Neuronal stem cell (in vitro differentiated cells): ENCODE measurements at regions not wholly inside any gene's neighbourhood (a gene's known extent, or its start where the extent isn't known, plus 50 kb on each side); places are given as distances from the start of the nearest gene placed in this dataset.

Experiments used
- DNase-seq: peaks from one replicate; pipeline ENCODE4 v3.0.0-alpha.2; 2013; ENCODE audit warnings: low spot score
- H2AFZ ChIP-seq: one replicate; pipeline ENCODE4 v1.6.1; 2013; ENCODE audit warnings: mild to moderate bottlenecking, low read length, inconsistent platforms
- H2AK5ac ChIP-seq: 2 replicates; pipeline ENCODE4 v1.6.1; 2013; ENCODE audit warnings: low read depth, mild to moderate bottlenecking, inconsistent platforms, low read length, moderate library complexity, mixed read lengths
- H2BK120ac ChIP-seq: 2 replicates; pipeline ENCODE4 v1.6.1; 2013; ENCODE audit warnings: low read depth, mild to moderate bottlenecking, inconsistent platforms, low read length, moderate library complexity, mixed read lengths
- H2BK12ac ChIP-seq: one replicate; pipeline ENCODE4 v1.6.1; 2013; ENCODE audit warnings: low read length, inconsistent platforms
- H2BK15ac ChIP-seq: 2 replicates; pipeline ENCODE4 v1.6.1; 2013; ENCODE audit warnings: mild to moderate bottlenecking, low read length, inconsistent platforms, mixed read lengths
- H2BK5ac ChIP-seq: one replicate; pipeline ENCODE4 v1.6.1; 2013; ENCODE audit warnings: inconsistent platforms, mild to moderate bottlenecking, low read length, moderate library complexity
- H3K14ac ChIP-seq: one replicate; pipeline ENCODE4 v1.6.1; 2013; ENCODE audit warnings: low read length, inconsistent platforms
- H3K18ac ChIP-seq: 2 replicates; pipeline ENCODE4 v1.6.1; 2013; ENCODE audit warnings: low read length, inconsistent platforms
- H3K23ac ChIP-seq: 2 replicates; pipeline ENCODE4 v1.6.1; 2013; ENCODE audit warnings: low read depth, mild to moderate bottlenecking, mixed read lengths, low read length, inconsistent platforms; ENCODE audit not compliant: poor library complexity
- H3K27ac ChIP-seq: replicated peaks from 3 replicates; pipeline ENCODE4 v1.5.1; 2013; ENCODE audit warnings: low read length, inconsistent platforms
- H3K27me3 ChIP-seq, 3 experiments: 2 replicates each; pipeline ENCODE4 v1.6.1; 2013; ENCODE audit warnings: low read length in 3 of 3, mild to moderate bottlenecking in 2 of 3, inconsistent platforms in 1 of 3, low read depth in 1 of 3, mixed read lengths in 1 of 3, moderate library complexity in 1 of 3; ENCODE audit not compliant: control insufficient read depth in 3 of 3, insufficient read depth in 3 of 3
- H3K36me3 ChIP-seq, 2 donors: replicated peaks in 1 of 2; 2 replicates each; pipeline ENCODE4 v1.6.1; 2013; ENCODE audit warnings: low read length in 2 of 2; ENCODE audit not compliant: control insufficient read depth in 2 of 2, insufficient read depth in 2 of 2
- H3K4ac ChIP-seq: 2 replicates; pipeline ENCODE4 v1.6.1; 2013; ENCODE audit warnings: inconsistent platforms, mild to moderate bottlenecking, low read length, moderate library complexity
- H3K4me1 ChIP-seq, 2 donors: 1 replicate in 1 of 2; 2 replicates in 1 of 2; pipeline ENCODE4 v1.6.1; 2013; ENCODE audit warnings: low read length in 2 of 2, low read depth in 1 of 2; ENCODE audit not compliant: control insufficient read depth in 2 of 2, insufficient read depth in 1 of 2
- H3K4me2 ChIP-seq: one replicate; pipeline ENCODE4 v1.6.1; 2013; ENCODE audit warnings: mild to moderate bottlenecking, low read length, inconsistent platforms; ENCODE audit not compliant: insufficient read depth, poor library complexity, severe bottlenecking
- H3K4me3 ChIP-seq, 2 donors: 2 replicates each; pipeline ENCODE4 v1.5.1; 2013; ENCODE audit warnings: low read length in 2 of 2, mild to moderate bottlenecking in 2 of 2, inconsistent platforms in 1 of 2, moderate library complexity in 1 of 2
- H3K79me1 ChIP-seq: one replicate; pipeline ENCODE4 v1.6.1; 2013; ENCODE audit warnings: low read depth, mild to moderate bottlenecking, inconsistent platforms, low read length, moderate library complexity
- H3K9ac ChIP-seq: one replicate; pipeline ENCODE4 v1.6.1; 2013; ENCODE audit warnings: mild to moderate bottlenecking, low read depth, low read length, inconsistent platforms; ENCODE audit not compliant: poor library complexity
- H3K9me3 ChIP-seq, 2 donors: replicated peaks in 1 of 2; 2 replicates each; pipeline versions ENCODE3 to v1.6.1; 2013; ENCODE audit warnings: low read length in 2 of 2, mild to moderate bottlenecking in 2 of 2, inconsistent platforms in 1 of 2, low read depth in 1 of 2, mixed read lengths in 1 of 2, moderate library complexity in 1 of 2; ENCODE audit not compliant: control insufficient read depth in 2 of 2, insufficient read depth in 1 of 2
- H4K8ac ChIP-seq: one replicate; pipeline ENCODE4 v1.6.1; 2013; ENCODE audit warnings: low read depth, mild to moderate bottlenecking, inconsistent platforms, low read length, moderate library complexity
- H4K91ac ChIP-seq: one replicate; pipeline ENCODE4 v1.6.1; 2013; ENCODE audit warnings: low read length, low read depth, mild to moderate bottlenecking, inconsistent platforms; ENCODE audit not compliant: poor library complexity
- WGBS, 2 donors: extraction: QIAGEN DNeasy Blood & Tissue Kit; methylation state at CpG; one replicate each; pipeline ENCODE4 v1.1.7; 2013; ENCODE audit warnings: missing lambda C conversion rate in 2 of 2, mixed read lengths in 1 of 2; ENCODE audit not compliant: insufficient read length in 2 of 2, insufficient replicate concordance in 1 of 2; ENCODE audit errors: extremely low coverage in 2 of 2; 5-methylcytosine and 5-hydroxymethylcytosine counted together

DNA sequence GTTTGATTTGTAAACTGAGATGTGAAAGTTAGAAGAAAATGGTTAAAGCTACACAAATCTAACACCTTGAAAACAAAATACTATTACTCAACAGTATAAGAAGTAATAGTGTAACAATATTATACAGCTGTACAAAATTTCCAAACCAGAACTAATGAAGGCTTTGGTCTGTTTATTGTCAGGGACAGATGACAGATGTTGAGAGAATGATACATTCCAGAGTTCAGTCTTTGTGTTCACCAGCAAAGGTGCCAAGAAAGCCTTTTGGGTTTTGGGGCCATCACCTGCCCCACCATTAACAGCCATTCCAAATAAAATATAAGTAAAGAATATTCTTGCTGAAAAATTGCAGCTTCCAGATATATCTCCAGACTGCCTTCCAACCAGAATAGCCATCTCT, 439.3 kb downstream of the PCDH20 start:
- Histone ChIP-seq H2AFZ (no peak overlapping the region), H2BK15ac (no peak overlapping the region), H4K8ac (no peak overlapping the region), H3K9me3 (peaks cover 0 to 5% of the 10 kb centered on the region in 2 donors), H3K18ac (no peak overlapping the region), H3K36me3 (no peaks in the 10 kb centered on the region), H3K4me1 (no peaks in the 10 kb centered on the region), H3K4ac (no peak overlapping the region), H3K14ac (no peak overlapping the region), H2BK5ac (no peak overlapping the region), H3K27ac (no peak overlapping the region), H4K91ac (no peak overlapping the region), H2AK5ac (no peak overlapping the region), H2BK120ac (no peak overlapping the region), H3K4me3 (no peak overlapping the region), H3K23ac (no peak overlapping the region), H3K9ac (no peak overlapping the region), H3K27me3 (no peaks in the 10 kb centered on the region), H2BK12ac (no peak overlapping the region), H3K4me2 (no peak overlapping the region), H3K79me1 (no peaks in the 10 kb centered on the region)
- no peak for DNase-seq

DNA sequence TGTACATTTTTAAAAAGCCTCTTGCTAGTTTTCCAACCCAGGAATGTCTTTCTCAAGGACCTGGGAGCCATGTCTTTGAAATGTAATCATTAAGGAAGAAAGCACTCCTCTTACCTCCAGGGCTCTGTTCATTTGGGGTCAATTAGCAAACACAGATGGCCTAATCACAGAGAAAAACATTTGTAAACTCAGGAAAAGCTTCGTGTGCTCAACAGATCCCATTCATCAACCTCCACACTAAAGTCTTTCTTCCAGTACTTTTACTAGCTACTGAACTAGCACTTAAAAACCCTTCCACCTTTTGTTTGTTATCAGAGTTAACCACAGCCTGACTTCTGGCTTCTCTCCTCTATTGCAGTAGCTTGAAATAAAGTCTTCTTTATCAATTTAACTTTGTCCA, 441.4 kb downstream of the PCDH20 start:
- Histone ChIP-seq H2BK120ac (no peak overlapping the region), H3K9ac (no peak overlapping the region), H3K4me3 (no peak overlapping the region), H3K23ac (no peak overlapping the region), H3K36me3 (no peaks in the 10 kb centered on the region), H3K9me3 (peaks cover 0 to 5% of the 10 kb centered on the region in 2 donors), H3K4ac (no peak overlapping the region), H3K4me2 (no peak overlapping the region), H2BK15ac (no peak overlapping the region), H2AK5ac (no peak overlapping the region), H2BK5ac (no peak overlapping the region), H2BK12ac (no peak overlapping the region), H4K91ac (no peak overlapping the region), H3K18ac (no peak overlapping the region), H3K14ac (no peak overlapping the region), H3K27me3 (no peaks in the 10 kb centered on the region), H4K8ac (no peak overlapping the region), H3K4me1 (no peaks in the 10 kb centered on the region), H3K27ac (no peak overlapping the region), H2AFZ (no peak overlapping the region), H3K79me1 (no peaks in the 10 kb centered on the region)
- WGBS, 2 donors = no CpG with 5 or more reads among the region's 1 CpG
- no peak for DNase-seq

DNA sequence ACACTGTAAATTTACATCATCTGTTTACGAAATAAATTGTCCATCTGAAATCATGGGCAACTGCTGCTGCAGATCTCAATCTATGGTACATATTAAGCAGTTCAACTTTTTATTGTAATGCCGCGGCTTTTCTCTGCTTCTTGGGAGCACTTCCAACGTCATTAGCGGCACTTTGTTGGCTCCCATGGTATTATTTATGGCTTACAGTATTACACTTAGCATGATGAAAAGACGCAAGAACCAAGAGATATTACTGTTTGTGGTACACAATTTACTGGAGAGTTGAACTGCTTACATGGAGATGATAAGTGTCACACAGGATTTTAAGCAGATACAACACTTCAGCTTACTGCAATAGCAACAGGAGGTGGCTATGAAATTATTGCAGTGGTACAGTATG, 442.1 kb downstream of the PCDH20 start:
- H3K4me3 ChIP-seq = no peak overlapping the region
- WGBS, 2 donors = no CpG with 5 or more reads among the region's 6 CpGs

DNA sequence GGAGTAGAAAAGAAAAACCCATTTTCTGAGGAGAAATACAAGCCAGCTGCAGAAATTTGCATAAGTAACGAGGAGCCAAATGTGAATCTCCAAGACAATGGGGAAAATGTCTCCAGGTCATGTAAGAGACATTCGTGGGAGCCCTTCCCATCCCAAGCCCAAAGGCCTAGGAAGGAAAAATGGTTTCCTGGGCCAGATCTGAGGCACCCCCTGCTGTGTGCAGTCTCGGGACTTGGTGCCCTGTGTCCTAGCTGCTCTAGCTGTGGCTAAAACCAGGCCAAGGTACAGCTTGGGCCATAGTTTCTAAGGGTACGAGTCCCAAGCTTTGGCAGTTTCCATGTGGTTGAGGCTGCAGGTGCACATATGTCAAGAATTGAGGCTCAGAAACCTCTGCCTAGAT, 444.9 kb downstream of the PCDH20 start:
- no peak overlapping the region for H2BK120ac ChIP-seq
- H3K4me1 ChIP-seq = no peaks in the 10 kb centered on the region
- no peak overlapping the region for H2BK12ac ChIP-seq
- no peaks in the 10 kb centered on the region for H3K36me3 ChIP-seq
- no peaks in the 10 kb centered on the region for H3K27me3 ChIP-seq
- H4K91ac ChIP-seq = no peak overlapping the region
- WGBS, 2 donors = no CpG with 5 or more reads among the region's 4 CpGs
- H3K23ac ChIP-seq = no peak overlapping the region
- no peak overlapping the region for H2BK15ac ChIP-seq
- H2BK5ac ChIP-seq = no peak overlapping the region
- H3K18ac ChIP-seq = no peak overlapping the region
- H4K8ac ChIP-seq = no peak overlapping the region
- no peak overlapping the region for H3K4me2 ChIP-seq
- H2AFZ ChIP-seq = no peak overlapping the region
- no peak overlapping the region for H3K9ac ChIP-seq
- H3K27ac ChIP-seq = no peak overlapping the region
- H3K4ac ChIP-seq = no peak overlapping the region
- H2AK5ac ChIP-seq = no peak overlapping the region
- no peak for DNase-seq
- H3K14ac ChIP-seq = no peak overlapping the region
- H3K4me3 ChIP-seq = no peak overlapping the region
- H3K79me1 ChIP-seq = no peaks in the 10 kb centered on the region
- peaks cover 0 to 5% of the 10 kb centered on the region in 2 donors for H3K9me3 ChIP-seq

More for the DNA sequence above, 442.1 kb downstream of the PCDH20 start:
- Histone ChIP-seq H3K4me2 (no peak overlapping the region), H4K8ac (no peak overlapping the region), H3K23ac (no peak overlapping the region), H3K4me1 (no peaks in the 10 kb centered on the region), H3K27ac (no peak overlapping the region), H2BK5ac (no peak overlapping the region), H3K18ac (no peak overlapping the region), H3K36me3 (no peaks in the 10 kb centered on the region), H2BK12ac (no peak overlapping the region), H2BK15ac (no peak overlapping the region), H3K9me3 (peaks cover 0 to 5% of the 10 kb centered on the region in 2 donors), H3K4ac (no peak overlapping the region), H2AK5ac (no peak overlapping the region), H3K27me3 (no peaks in the 10 kb centered on the region), H4K91ac (no peak overlapping the region), H2BK120ac (no peak overlapping the region), H3K79me1 (no peaks in the 10 kb centered on the region), H2AFZ (no peak overlapping the region), H3K14ac (no peak overlapping the region), H3K9ac (no peak overlapping the region)
- DNase-seq = no peak
